ENCODE measurements at regions not wholly inside any gene's neighbourhood (a gene's known extent, or its start where the extent isn't known, plus 50 kb on each side); places are given as distances from the start of the nearest gene placed in this dataset.
A peak's percentile ranks its signal among the peaks of the same experiment; 100 is the strongest.
"Not testable (repeated sequence)": the region's sequence is repeated elsewhere in the genome, so short reads cannot be mapped to it uniquely, and the experiment has no call there.

DNA sequence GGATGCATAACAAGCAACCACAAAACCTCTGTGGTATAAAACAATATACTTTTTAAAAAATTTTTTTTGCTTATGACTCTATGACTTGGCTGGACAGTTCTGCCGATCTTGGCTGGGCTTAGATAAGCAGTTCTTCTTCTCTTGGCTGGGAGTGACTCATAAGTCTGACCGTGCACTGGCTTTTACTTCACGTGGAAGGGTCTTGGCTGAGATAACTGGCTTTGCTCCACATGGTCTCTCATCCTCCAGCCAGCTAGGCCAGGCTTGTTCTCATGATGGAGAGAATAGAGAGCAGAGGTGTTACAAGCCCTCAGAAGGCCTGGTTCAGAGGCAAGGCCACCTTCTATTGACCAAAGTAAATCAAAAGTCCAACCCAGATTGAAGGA, 178.9 kb upstream of the SERPINE2 start:
- no peak for ATAC-seq
- peak in 1 of 4 donors; percentile 10 for DNase-seq
- H3K9me3 ChIP-seq = no peaks in the 10 kb centered on the region

DNA sequence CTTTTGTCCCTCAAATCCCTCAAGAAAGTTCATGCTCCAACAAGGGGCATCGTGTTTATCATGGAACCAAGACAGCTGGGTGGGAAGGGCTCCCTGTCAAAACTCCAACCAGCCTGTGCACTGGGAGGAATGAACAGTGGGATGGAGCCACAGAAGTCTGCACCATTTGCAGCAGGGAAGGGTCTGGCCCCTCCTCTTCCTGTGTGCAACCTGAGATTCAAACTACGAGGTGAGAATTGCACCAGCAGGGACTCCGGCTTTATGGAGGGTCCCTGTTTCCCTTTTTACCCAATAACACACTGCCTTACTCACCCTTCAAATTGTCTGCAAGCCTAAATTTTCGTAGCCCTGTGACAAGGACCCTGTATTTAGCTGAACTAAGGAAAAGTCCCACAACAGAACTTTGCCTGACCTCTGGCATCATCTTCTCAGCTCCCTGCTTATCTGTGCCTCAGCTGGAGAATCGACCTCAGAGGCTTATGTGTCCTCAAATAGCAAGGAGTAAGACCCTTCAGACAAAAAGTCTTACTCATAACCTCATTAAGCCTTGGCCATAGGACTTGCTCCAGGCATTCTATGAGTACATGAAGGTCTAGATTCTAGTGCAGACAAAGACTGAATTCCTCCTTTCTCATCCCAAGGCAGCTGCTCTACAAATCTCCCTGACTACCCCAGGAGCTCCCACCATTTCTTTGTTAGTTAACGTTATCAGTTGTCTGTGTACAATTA, 178.3 kb upstream of the SERPINE2 start:
- intact Hi-C loops (cut with DNase I) = no loop called here
- no peak overlapping the region for H3K4me3 ChIP-seq
- 43 to 54% methylated on average over 6 of the region's 6 CpGs for WGBS, 2 donors
- H3K4me1 ChIP-seq = no peaks in the 10 kb centered on the region
- no peak overlapping the region for H3K27ac ChIP-seq
- H3K36me3 ChIP-seq (replicated peaks in 1 of 2; ENCODE audit: insufficient read depth in 1 of 2, low read depth in 2 of 2) = no peaks in the 10 kb centered on the region
- TF ChIP-seq, protein P1, sequence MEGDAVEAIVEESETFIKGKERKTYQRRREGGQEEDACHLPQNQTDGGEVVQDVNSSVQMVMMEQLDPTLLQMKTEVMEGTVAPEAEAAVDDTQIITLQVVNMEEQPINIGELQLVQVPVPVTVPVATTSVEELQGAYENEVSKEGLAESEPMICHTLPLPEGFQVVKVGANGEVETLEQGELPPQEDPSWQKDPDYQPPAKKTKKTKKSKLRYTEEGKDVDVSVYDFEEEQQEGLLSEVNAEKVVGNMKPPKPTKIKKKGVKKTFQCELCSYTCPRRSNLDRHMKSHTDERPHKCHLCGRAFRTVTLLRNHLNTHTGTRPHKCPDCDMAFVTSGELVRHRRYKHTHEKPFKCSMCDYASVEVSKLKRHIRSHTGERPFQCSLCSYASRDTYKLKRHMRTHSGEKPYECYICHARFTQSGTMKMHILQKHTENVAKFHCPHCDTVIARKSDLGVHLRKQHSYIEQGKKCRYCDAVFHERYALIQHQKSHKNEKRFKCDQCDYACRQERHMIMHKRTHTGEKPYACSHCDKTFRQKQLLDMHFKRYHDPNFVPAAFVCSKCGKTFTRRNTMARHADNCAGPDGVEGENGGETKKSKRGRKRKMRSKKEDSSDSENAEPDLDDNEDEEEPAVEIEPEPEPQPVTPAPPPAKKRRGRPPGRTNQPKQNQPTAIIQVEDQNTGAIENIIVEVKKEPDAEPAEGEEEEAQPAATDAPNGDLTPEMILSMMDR (IDR thresholded peaks at IDR 0.05) = no peak
- TF ChIP-seq POLR2A (IDR thresholded peaks at IDR 0.05) = no peak
- H3K27me3 ChIP-seq = no peaks in the 10 kb centered on the region
- no peaks in the 10 kb centered on the region for H3K9me3 ChIP-seq
- DNase-seq (no peak), ATAC-seq (no peak)

More for the DNA sequence above, 178.9 kb upstream of the SERPINE2 start:
- intact Hi-C loops (cut with DNase I) = no loop called here
- 51 to 60% methylated on average over 3 of the region's 3 CpGs for WGBS, 2 donors
- TF ChIP-seq, protein P1 (IDR thresholded peaks at IDR 0.05) = no peak
- TF ChIP-seq POLR2A (IDR thresholded peaks at IDR 0.05) = no peak
- no peaks in the 10 kb centered on the region for H3K36me3 ChIP-seq (replicated peaks in 1 of 2; ENCODE audit: insufficient read depth in 1 of 2, low read depth in 2 of 2)
- H3K27ac ChIP-seq = no peak overlapping the region
- H3K4me3 ChIP-seq = no peak overlapping the region
- no peaks in the 10 kb centered on the region for H3K27me3 ChIP-seq
- H3K4me1 ChIP-seq = no peaks in the 10 kb centered on the region

DNA sequence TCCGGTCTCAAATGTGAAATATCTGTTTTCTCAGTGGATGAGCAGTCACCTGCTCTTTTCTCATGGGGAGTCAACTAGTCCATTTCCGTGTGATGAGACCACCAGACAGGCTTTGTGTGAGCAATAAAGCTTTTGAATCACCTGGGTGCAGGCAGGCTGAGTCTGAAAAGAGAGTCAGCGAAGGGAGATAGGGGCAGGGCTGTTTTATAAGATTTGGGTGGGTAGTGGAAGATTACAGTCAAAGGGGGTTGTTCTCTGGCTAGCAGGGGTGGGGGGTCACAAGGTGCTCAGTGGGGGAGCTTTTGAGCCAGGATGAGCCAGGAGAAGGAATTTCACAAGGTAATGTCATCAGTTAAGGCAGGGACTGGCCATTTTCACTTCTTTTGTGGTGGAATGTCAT, 176.5 kb upstream of the SERPINE2 start:
- H3K36me3 ChIP-seq (replicated peaks in 1 of 2; ENCODE audit: insufficient read depth in 1 of 2, low read depth in 2 of 2); DNase-seq; H3K4me1 ChIP-seq; H3K27me3 ChIP-seq; ATAC-seq; H3K27ac ChIP-seq; H3K4me3 ChIP-seq; intact Hi-C loops (cut with DNase I); H3K9me3 ChIP-seq: not testable (repeated sequence)
- 76 to 84% methylated on average over 3 of the region's 3 CpGs for WGBS, 2 donors

DNA sequence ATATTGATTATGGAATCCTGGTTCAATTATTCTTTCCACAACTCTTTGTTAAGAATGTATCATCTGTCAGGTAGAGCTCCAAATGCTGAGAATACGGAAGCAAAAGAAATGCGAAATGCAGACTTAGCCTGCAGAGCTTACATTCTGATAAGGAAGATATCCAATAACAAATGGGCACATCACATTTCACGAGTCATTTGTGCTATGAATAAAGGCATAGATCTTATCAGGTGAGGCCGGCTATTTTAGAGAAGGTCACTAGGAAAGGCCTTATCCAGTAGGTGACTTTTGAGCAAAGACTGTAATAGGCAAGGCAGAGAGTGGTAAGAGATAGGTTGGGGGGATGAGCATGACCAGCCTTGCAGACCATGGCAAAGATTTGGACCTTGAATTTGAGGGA, 174.3 kb upstream of the SERPINE2 start:
- WGBS, 2 donors = 47 to 67% methylated on average over 4 of the region's 4 CpGs
- intact Hi-C loops (cut with DNase I) = no loop called here
- DNase-seq (no peak), ATAC-seq (no peak)
- no peaks in the 10 kb centered on the region for H3K27me3 ChIP-seq
- no peak overlapping the region for H3K4me3 ChIP-seq
- no peak overlapping the region for H3K27ac ChIP-seq
- TF ChIP-seq, protein P1 (IDR thresholded peaks at IDR 0.05) = no peak
- no peak for TF ChIP-seq POLR2A (IDR thresholded peaks at IDR 0.05)
- H3K4me1 ChIP-seq = no peaks in the 10 kb centered on the region
- no peaks in the 10 kb centered on the region for H3K36me3 ChIP-seq (replicated peaks in 1 of 2; ENCODE audit: insufficient read depth in 1 of 2, low read depth in 2 of 2)
- no peaks in the 10 kb centered on the region for H3K9me3 ChIP-seq

DNA sequence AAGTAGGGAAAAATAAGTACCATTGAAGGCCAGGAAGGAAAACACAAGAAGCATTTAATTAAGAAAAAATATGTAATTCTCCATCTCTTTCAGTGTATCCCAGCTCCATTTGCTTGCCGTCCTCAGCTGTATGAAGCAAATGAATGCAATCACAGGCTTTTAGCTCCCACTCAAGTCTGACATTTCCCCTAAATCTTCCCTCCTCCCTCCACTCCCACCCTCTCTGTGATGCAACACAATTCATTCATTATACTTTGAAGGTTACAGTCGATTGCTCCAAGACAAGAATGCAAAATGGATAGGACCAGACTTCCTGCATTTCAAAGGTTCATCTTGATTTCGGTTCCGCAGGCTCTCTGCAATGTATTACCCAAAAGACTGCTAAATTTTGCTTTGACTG, 172.7 kb upstream of the SERPINE2 start:
- no peaks in the 10 kb centered on the region for H3K36me3 ChIP-seq (replicated peaks in 1 of 2; ENCODE audit: insufficient read depth in 1 of 2, low read depth in 2 of 2)
- no peaks in the 10 kb centered on the region for H3K27me3 ChIP-seq
- DNase-seq (no peak), ATAC-seq (no peak)
- no peaks in the 10 kb centered on the region for H3K9me3 ChIP-seq
- intact Hi-C loops (cut with DNase I) = no loop called here
- TF ChIP-seq POLR2A (IDR thresholded peaks at IDR 0.05) = no peak
- TF ChIP-seq, protein P1 (IDR thresholded peaks at IDR 0.05) = no peak
- 41 to 50% methylated on average over 4 of the region's 4 CpGs for WGBS, 2 donors
- H3K27ac ChIP-seq = no peak overlapping the region
- no peaks in the 10 kb centered on the region for H3K4me1 ChIP-seq
- H3K4me3 ChIP-seq = no peak overlapping the region
